Activated CD4-positive, alpha-beta T cell treated with anti-CD3 and anti-CD28 coated beads for 48 hours (primary cell): ENCODE measurements at regions not wholly inside any gene's neighbourhood (a gene's known extent, or its start where the extent isn't known, plus 50 kb on each side); places are given as distances from the start of the nearest gene placed in this dataset.
"Not testable (repeated sequence)": the region's sequence is repeated elsewhere in the genome, so short reads cannot be mapped to it uniquely, and the experiment has no call there.

Experiments
- DNase-seq: peaks from one replicate; pipeline ENCODE4 v3.0.0-alpha.2; 2020

GRCh38 chr6:1230281-1230680, 81.6 kb upstream of the FOXQ1 start:
- no peak for DNase-seq

GRCh38 chr6:1229808-1230207, 82.1 kb upstream of the FOXQ1 start:
- no peak for DNase-seq

GRCh38 chr6:1229301-1229700, 82.6 kb upstream of the FOXQ1 start:
- no peak for DNase-seq

GRCh38 chr6:1228754-1229191, 83.1 kb upstream of the FOXQ1 start:
- DNase-seq = no peak

- no peak for DNase-seq
Observed at GRCh38 chr6:1227935-1228753, 83.8 kb upstream of the FOXQ1 start.

- DNase-seq = no peak
Observed at GRCh38 chr6:1227600-1227934, 84.3 kb upstream of the FOXQ1 start.

- no peak for DNase-seq
Observed at GRCh38 chr6:1226277-1227099, 85.4 kb upstream of the FOXQ1 start.

GRCh38 chr6:1224514-1224913, 87.4 kb upstream of the FOXQ1 start:
- DNase-seq = no peak

GRCh38 chr6:1222728-1223595, 88.9 kb upstream of the FOXQ1 start:
- no peak for DNase-seq

- DNase-seq = no peak
Observed at GRCh38 chr6:1217396-1217795, 94.5 kb upstream of the FOXQ1 start.

- no peak for DNase-seq
Observed at GRCh38 chr6:1216488-1216974, 95.4 kb upstream of the FOXQ1 start.

GRCh38 chr6:1215884-1216487, 95.9 kb upstream of the FOXQ1 start:
- no peak for DNase-seq

GRCh38 chr6:1215023-1215422, 96.9 kb upstream of the FOXQ1 start:
- DNase-seq = no peak

- DNase-seq = no peak
Observed at GRCh38 chr6:1212919-1213318, 99.0 kb upstream of the FOXQ1 start.

- DNase-seq = not testable (repeated sequence)
Observed at GRCh38 chr6:1212138-1212537, 99.8 kb upstream of the FOXQ1 start.

- DNase-seq = not testable (repeated sequence)
Observed at GRCh38 chr6:1210631-1211030, 101.3 kb upstream of the FOXQ1 start.

GRCh38 chr6:1208876-1209275, 103.0 kb upstream of the FOXQ1 start:
- no peak for DNase-seq

GRCh38 chr6:1203546-1203945, 108.4 kb upstream of the FOXQ1 start:
- no peak for DNase-seq

- peak; percentile 22 for DNase-seq
Observed at GRCh38 chr6:1202201-1202600, 109.7 kb upstream of the FOXQ1 start.

- peak; percentile 30 for DNase-seq
Observed at GRCh38 chr6:1201547-1202200, 110.2 kb upstream of the FOXQ1 start.

GRCh38 chr6:1200409-1201101, 111.3 kb upstream of the FOXQ1 start:
- no peak for DNase-seq

GRCh38 chr6:1200081-1200408, 111.9 kb upstream of the FOXQ1 start:
- DNase-seq = no peak
